ENCODE measurements at regions not wholly inside any gene's neighbourhood (a gene's known extent, or its start where the extent isn't known, plus 50 kb on each side); places are given as distances from the start of the nearest gene placed in this dataset.

GRCh38 chr6:78511009-78511408, 356.3 kb upstream of the IRAK1BP1 start:
- no peak for TF ChIP-seq CTCF (IDR thresholded peaks at IDR 0.05; ENCODE audit: low read depth, low read length)
- no peak for TF ChIP-seq EZH2phosphoT487 (IDR thresholded peaks at IDR 0.05; ENCODE audit: low read depth)
